Astrocyte of the spinal cord (primary cell): ENCODE measurements at regions not wholly inside any gene's neighbourhood (a gene's known extent, or its start where the extent isn't known, plus 50 kb on each side); places are given as distances from the start of the nearest gene placed in this dataset.
A peak's percentile ranks its signal among the peaks of the same experiment; 100 is the strongest.
"Not testable (repeated sequence)": the region's sequence is repeated elsewhere in the genome, so short reads cannot be mapped to it uniquely, and the experiment has no call there.

Experiments
- DNase-seq: peaks from one replicate; pipeline ENCODE4 v3.0.0; 2011; ENCODE audit warnings: low read depth, low spot score
- H3K4me3 ChIP-seq: 2 replicates; pipeline ENCODE4 v1.5.1; 2011; ENCODE audit warnings: low read depth, mild to moderate bottlenecking, low read length, moderate library complexity
- CTCF ChIP-seq: IDR thresholded peaks from 2 replicates; pipeline ENCODE4 v1.5.1; 2012; ENCODE audit warnings: low read depth, mild to moderate bottlenecking, low read length, inconsistent platforms
- in situ Hi-C: cut with HindIII; loops from 2 replicates; pipeline ENCODE4 v1.10.0; 2017; ENCODE audit warnings: low sequenced_read_pairs

- no peak for DNase-seq
- no peak for TF ChIP-seq CTCF
- no peak overlapping the region for H3K4me3 ChIP-seq
- in situ Hi-C loops = no loop called here
Measured at GRCh38 chr16:14384745-14385144, 245.3 kb downstream of the PARN start.

GRCh38 chr16:14383844-14384243 is 246.2 kb downstream of the PARN start:
- in situ Hi-C loops, H3K4me3 ChIP-seq, DNase-seq: not testable (repeated sequence)

GRCh38 chr16:14378689-14379467 is 251.2 kb downstream of the PARN start:
- in situ Hi-C loops = no loop called here
- DNase-seq = peak; percentile 13
- no peak overlapping the region for H3K4me3 ChIP-seq
- TF ChIP-seq CTCF = no peak

GRCh38 chr16:14378131-14378551 is 251.9 kb downstream of the PARN start:
- no peak for TF ChIP-seq CTCF
- no peak overlapping the region for H3K4me3 ChIP-seq
- DNase-seq = peak; percentile 48
- in situ Hi-C loops = no loop called here

- no peak for TF ChIP-seq CTCF
- DNase-seq = peak; percentile 24
- in situ Hi-C loops = no loop called here
Measured at GRCh38 chr16:14377326-14377725, 252.7 kb downstream of the PARN start.

GRCh38 chr16:14375132-14375491 is 254.9 kb downstream of the PARN start:
- H3K4me3 ChIP-seq = no peak overlapping the region
- DNase-seq = no peak
- TF ChIP-seq CTCF = no peak
- in situ Hi-C loops = no loop called here

More at GRCh38 chr16:14377326-14377725, 252.7 kb downstream of the PARN start:
- no peak overlapping the region for H3K4me3 ChIP-seq

- in situ Hi-C loops = no loop called here
Measured at GRCh38 chr16:14374451-14375131, 255.5 kb downstream of the PARN start.

More at GRCh38 chr16:14374451-14375131, 255.5 kb downstream of the PARN start:
- TF ChIP-seq CTCF = no peak
- no peak overlapping the region for H3K4me3 ChIP-seq
- DNase-seq = no peak
